Fibroblast of lung (primary cell): ENCODE measurements at regions not wholly inside any gene's neighbourhood (a gene's known extent, or its start where the extent isn't known, plus 50 kb on each side); places are given as distances from the start of the nearest gene placed in this dataset.

Experiments
- DNase-seq, 2 donors: peaks; one replicate each; pipeline versions ENCODE4 v3.0.0 to v3.0.0-alpha.2; 2010; ENCODE audit warnings: low read depth in 2 of 2
- H2AFZ ChIP-seq: 2 replicates; pipeline ENCODE4 v1.5.1; 2012; ENCODE audit warnings: low read length, control low read depth, inconsistent platforms
- H3K27ac ChIP-seq: 2 replicates; pipeline ENCODE4 v1.5.1; 2011; ENCODE audit warnings: low read length, control low read depth; ENCODE audit not compliant: insufficient read depth
- H3K27me3 ChIP-seq: 2 replicates; pipeline ENCODE4 v1.5.1; 2011; ENCODE audit warnings: mild to moderate bottlenecking, low read length; ENCODE audit not compliant: control insufficient read depth, insufficient read depth
- H3K36me3 ChIP-seq: 2 replicates; pipeline ENCODE4 v1.5.1; 2011; ENCODE audit warnings: low read length; ENCODE audit not compliant: control insufficient read depth, insufficient read depth
- H3K4me1 ChIP-seq: 2 replicates; pipeline ENCODE4 v1.5.1; 2011; ENCODE audit warnings: low read length; ENCODE audit not compliant: control insufficient read depth, insufficient read depth; ENCODE audit errors: extremely low read depth
- H3K4me2 ChIP-seq: 2 replicates; pipeline ENCODE4 v1.5.1; 2011; ENCODE audit warnings: low read length, control low read depth; ENCODE audit not compliant: insufficient read depth; ENCODE audit errors: extremely low read depth
- H3K4me3 ChIP-seq, 4 experiments: fragments of 200-600 bp in 1 of 4; sonication (generic) in 1 of 4; replicated peaks in 1 of 4; 2 replicates each; pipeline ENCODE4 v1.5.1; 2011 to 2016; ENCODE audit warnings: low read length in 4 of 4, low read depth in 3 of 4, mild to moderate bottlenecking in 3 of 4, control low read depth in 2 of 4, inconsistent platforms in 1 of 4, mixed read lengths in 1 of 4; ENCODE audit not compliant: insufficient read depth in 1 of 4; ENCODE audit errors: control extremely low read depth in 1 of 4
- H3K79me2 ChIP-seq: 2 replicates; pipeline ENCODE4 v1.5.1; 2012; ENCODE audit warnings: mild to moderate bottlenecking, low read length, inconsistent platforms; ENCODE audit not compliant: control insufficient read depth, insufficient read depth
- H3K9ac ChIP-seq: 2 replicates; pipeline ENCODE4 v1.5.1; 2011; ENCODE audit warnings: mild to moderate bottlenecking, low read length, control low read depth; ENCODE audit not compliant: insufficient read depth
- H3K9me3 ChIP-seq: 2 replicates; pipeline ENCODE4 v1.5.1; 2012; ENCODE audit warnings: low read depth, low read length; ENCODE audit not compliant: control insufficient read depth, insufficient read depth
- H4K20me1 ChIP-seq: 2 replicates; pipeline ENCODE4 v1.5.1; 2011; ENCODE audit warnings: low read length; ENCODE audit not compliant: control insufficient read depth, insufficient read depth; ENCODE audit errors: extremely low read depth
- CTCF ChIP-seq, 2 donors: IDR thresholded peaks in 1 of 2; conservative IDR thresholded peaks in 1 of 2; 1 replicate in 1 of 2; 2 replicates in 1 of 2; pipeline ENCODE4 v1.5.1; 2011 to 2012; ENCODE audit warnings: low read length in 2 of 2, control low read depth in 1 of 2, inconsistent platforms in 1 of 2, low read depth in 1 of 2, mild to moderate bottlenecking in 1 of 2
- EZH2 ChIP-seq: IDR thresholded peaks from 2 replicates; pipeline ENCODE4 v1.5.1; 2012; ENCODE audit warnings: low read length, control low read depth, mild to moderate bottlenecking; ENCODE audit errors: missing control alignments

GRCh38 chr6:18997375-18997826 is 610.3 kb downstream of the RNF144B start:
- no peaks in the 10 kb centered on the region for H3K4me1 ChIP-seq
- no peaks in the 10 kb centered on the region for H3K9me3 ChIP-seq
- no peaks in the 10 kb centered on the region for H3K36me3 ChIP-seq
- no peaks in the 10 kb centered on the region for H3K27me3 ChIP-seq
- H3K27ac ChIP-seq, result no peak overlapping the region
- no peak overlapping the region for H3K4me3 ChIP-seq
- no peak overlapping the region for H3K4me2 ChIP-seq
- H4K20me1 ChIP-seq, result no peaks in the 10 kb centered on the region
- DNase-seq, result peak; percentile 58 to 65
- no peak overlapping the region for H3K9ac ChIP-seq
- no peak overlapping the region for H2AFZ ChIP-seq
- TF ChIP-seq EZH2, result no peak
- peak; percentile 36 to 70 for TF ChIP-seq CTCF (conservative IDR thresholded peaks at IDR 0.05 in 1 of 2, IDR thresholded peaks at IDR 0.05 in 1 of 2; ENCODE audit: low read depth in 1 of 2, low read length in 2 of 2)
- no peaks in the 10 kb centered on the region for H3K79me2 ChIP-seq

GRCh38 chr6:19002976-19003560 is 615.9 kb downstream of the RNF144B start:
- Histone ChIP-seq H3K4me3 (no peak overlapping the region), H3K36me3 (no peaks in the 10 kb centered on the region), H3K9ac (no peak overlapping the region), H3K79me2 (no peaks in the 10 kb centered on the region), H2AFZ (no peak overlapping the region), H3K4me2 (no peak overlapping the region), H3K27ac (no peak overlapping the region), H3K27me3 (no peaks in the 10 kb centered on the region), H3K4me1 (no peaks in the 10 kb centered on the region), H4K20me1 (no peaks in the 10 kb centered on the region), H3K9me3 (no peaks in the 10 kb centered on the region)
- DNase-seq, result no peak
- TF ChIP-seq CTCF (conservative IDR thresholded peaks at IDR 0.05 in 1 of 2, IDR thresholded peaks at IDR 0.05 in 1 of 2; ENCODE audit: low read depth in 1 of 2, low read length in 2 of 2), result no peak
- TF ChIP-seq EZH2, result no peak

GRCh38 chr6:19004176-19004575 is 617.0 kb downstream of the RNF144B start:
- H3K9me3 ChIP-seq, result no peaks in the 10 kb centered on the region
- no peaks in the 10 kb centered on the region for H3K4me1 ChIP-seq
- H4K20me1 ChIP-seq, result no peaks in the 10 kb centered on the region
- H3K4me3 ChIP-seq, result no peak overlapping the region
- TF ChIP-seq EZH2 (no peak), CTCF (conservative IDR thresholded peaks at IDR 0.05 in 1 of 2, IDR thresholded peaks at IDR 0.05 in 1 of 2; ENCODE audit: low read depth in 1 of 2, low read length in 2 of 2) (no peak)
- H2AFZ ChIP-seq, result no peak overlapping the region
- DNase-seq, result no peak
- H3K4me2 ChIP-seq, result no peak overlapping the region
- H3K36me3 ChIP-seq, result no peaks in the 10 kb centered on the region
- no peak overlapping the region for H3K9ac ChIP-seq
- H3K79me2 ChIP-seq, result no peaks in the 10 kb centered on the region
- no peaks in the 10 kb centered on the region for H3K27me3 ChIP-seq
- H3K27ac ChIP-seq, result no peak overlapping the region
